Skin of body (tissue), 1 donor: ENCODE measurements at regions not wholly inside any gene's neighbourhood (a gene's known extent, or its start where the extent isn't known, plus 50 kb on each side); places are given as distances from the start of the nearest gene placed in this dataset.
"Not testable (repeated sequence)": the region's sequence is repeated elsewhere in the genome, so short reads cannot be mapped to it uniquely, and the experiment has no call there.

Experiments
- DNase-seq: peaks from one replicate; lab custom pipeline; 2025; lab: John Stamatoyannopoulos, UW

DNA sequence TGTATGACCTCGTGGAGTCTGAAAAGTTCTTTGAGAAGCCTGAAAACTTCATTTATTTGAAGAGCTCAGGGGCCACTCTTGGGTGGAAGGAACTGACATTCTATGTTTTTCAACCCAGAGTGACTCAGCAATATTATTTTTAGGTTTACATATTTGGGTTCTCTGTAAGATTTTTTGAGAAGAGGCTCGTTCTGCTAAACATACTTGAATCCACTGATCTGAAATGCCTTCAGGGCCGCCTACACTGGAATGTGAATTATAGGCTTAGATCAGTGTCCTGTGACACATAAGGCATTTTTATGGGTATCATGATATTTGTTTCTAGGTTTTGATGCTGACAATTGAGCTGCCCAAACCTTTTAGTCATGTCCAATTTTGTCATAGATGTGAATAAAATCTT lies 86.2 kb downstream of the PSAT1 start:
- no peak for DNase-seq

DNA sequence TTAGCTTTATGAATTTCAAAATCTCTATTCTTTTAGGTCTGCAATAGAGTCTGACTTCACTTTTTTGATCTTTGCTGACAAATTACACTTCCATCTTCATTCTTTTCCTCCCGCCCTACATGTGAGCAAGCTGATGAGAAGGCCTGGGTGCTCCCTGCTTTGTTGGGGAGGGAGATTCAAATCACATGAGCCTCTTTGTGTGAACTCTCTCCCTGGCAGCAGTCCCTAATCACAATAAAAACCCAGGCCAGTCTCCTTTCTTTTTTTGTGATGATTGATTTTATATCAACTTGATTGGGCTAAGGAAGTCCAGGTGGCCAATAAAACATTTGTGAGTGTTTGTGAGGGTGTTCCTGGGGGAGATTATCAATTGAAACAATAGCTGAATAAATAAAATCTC lies 89.4 kb downstream of the PSAT1 start:
- DNase-seq: no peak

DNA sequence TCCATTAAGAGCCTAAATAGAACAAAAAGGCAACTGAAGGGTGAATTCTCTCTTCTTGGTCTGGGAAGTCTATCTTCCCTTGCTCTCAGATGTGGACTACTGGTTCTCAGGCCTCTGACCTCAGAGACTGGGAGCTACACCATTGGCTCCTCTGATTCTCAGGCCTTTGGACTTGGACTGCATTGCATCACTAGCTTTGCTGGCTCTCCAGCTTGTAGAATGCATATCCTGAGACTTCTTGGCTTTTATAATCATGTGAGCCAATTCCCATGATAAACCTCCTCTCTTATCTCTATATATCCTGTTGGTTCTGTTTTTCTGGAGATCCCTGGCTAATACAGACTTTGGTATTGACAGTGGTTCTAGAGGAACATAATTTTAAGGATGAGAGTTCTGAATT lies 89.8 kb downstream of the PSAT1 start:
- no peak for DNase-seq

DNA sequence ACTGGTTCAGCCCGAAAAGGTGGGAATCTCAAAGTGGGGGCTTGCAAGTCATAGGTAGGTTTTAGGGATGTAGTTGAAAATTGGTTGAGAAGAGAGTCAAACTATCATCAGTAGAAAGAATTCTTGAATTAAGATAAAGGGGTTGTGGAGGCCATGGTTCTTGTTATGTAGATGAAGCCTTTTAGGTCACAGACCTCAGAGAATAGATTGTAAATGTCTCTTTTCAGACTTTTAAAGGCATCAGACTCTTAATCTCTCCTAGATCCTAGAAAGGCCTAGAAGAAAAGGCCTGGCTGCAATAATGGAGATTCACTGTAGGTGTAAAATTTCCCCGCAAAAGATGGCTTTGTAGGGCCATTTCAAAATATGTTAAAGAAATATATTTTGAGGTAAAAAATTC lies 96.4 kb downstream of the PSAT1 start:
- no peak for DNase-seq

DNA sequence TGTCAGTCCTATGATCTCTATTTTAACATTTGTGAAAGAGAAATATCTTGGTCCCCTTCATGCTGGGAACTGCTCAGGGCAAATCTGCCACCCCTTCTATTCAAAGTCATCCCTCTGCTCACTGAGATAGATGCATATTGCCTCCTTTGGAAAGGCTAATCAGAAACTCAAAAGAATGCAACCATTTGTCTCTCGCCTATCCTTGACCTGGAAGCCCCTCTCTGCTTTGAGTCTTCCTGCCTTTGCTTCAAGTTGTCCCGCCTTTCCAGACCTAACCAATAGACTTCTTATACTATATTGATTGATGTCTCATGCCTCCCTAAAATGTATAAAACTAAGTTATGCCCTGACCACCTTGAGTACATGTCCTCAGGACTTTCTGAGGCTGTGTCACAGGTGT lies 97.0 kb downstream of the PSAT1 start:
- no peak for DNase-seq

DNA sequence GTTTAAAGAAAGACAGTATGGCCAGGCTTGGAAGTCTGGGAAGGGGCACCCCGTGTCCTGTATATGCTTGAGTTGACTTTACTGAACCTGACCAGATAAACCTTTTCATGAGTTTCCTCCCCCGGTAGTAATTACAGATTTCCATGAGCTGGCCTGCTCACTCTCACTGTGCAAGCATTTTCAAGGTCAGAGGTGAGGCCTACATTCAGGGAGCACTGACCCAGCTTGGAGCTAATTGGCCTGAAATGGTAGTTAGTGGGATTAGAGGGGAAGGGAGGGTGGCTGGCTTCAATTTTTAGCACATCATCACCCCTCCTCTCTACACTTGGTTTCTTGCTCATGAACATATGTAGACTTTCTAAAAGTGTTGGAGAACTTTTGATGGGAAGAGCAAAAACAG lies 99.2 kb downstream of the PSAT1 start:
- no peak for DNase-seq

DNA sequence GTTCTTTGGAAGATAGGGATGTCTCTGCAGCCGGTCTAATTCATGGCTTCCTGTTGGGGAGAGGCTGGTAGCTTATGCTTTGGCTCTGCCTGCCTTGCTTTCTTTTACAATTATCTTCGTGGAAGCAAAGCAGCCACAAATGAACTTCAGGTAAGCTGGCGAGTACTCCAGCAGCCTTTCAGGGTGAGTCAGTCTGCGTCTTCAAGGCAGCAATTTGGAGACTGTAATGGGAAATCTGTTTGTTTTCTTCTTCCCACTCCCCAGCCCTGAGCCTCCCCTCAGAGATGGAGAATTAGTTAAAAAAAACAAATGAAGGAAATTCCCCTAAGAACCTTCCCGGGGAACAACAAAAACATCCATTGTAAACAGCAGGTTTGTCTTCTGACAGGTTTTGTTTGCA lies 100.1 kb downstream of the PSAT1 start:
- DNase-seq: no peak

DNA sequence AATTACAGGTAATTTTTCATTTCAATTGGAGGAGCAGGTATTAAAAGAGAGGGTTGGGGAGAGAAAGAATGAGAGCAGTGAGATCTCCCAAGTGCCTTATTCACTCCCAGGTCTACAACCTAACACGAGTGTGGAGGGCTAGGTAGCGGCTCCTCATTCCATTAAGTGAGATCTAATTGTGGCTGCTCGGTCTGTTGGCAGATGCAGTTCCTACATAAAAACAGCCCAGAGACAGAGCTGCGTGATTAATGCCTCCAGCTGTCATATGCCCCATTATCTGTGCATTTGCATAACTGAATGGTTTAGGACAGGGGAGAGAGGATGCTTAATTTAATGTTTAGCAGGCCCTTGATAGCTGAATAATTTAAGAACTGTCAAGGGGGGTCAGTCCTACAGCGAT lies 100.5 kb downstream of the PSAT1 start:
- no peak for DNase-seq

DNA sequence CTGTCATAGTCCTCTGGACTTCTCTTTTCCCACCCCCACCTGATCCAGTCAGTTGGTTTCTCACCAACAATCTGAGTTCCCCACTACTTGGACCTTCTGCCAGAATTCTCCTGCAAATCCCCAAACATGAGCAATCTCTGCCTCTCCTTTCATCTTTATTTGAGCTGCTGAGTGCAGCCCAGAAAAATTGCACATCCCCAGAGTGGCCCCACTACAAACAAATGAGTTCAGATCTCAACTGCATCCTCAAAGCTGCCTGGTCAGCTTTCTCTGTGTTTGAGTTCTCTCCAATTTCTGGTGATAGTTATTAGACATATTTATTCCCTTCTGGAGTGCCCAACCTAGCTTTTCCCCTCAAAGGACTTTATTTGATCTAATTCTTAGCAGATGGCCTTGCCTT lies 102.2 kb downstream of the PSAT1 start:
- no peak for DNase-seq

DNA sequence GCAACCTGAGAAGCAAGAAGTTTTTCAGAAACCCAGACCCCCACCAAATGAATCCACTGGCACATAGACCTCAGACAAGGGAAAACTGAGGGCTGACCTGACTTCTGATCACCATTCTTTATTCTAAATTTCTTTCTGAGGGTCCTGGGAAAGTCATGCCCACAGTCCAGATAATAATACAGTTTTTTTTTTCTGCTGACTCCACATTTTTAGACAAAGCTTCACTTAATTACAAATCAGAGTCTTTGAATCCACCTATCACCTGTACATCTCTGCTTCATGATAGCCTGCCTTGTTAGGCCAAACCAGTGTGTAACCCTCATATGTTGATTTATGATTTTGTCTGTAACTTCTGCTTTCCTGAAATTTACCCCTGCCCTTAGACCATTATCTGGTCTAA lies 103.6 kb downstream of the PSAT1 start:
- DNase-seq: no peak

DNA sequence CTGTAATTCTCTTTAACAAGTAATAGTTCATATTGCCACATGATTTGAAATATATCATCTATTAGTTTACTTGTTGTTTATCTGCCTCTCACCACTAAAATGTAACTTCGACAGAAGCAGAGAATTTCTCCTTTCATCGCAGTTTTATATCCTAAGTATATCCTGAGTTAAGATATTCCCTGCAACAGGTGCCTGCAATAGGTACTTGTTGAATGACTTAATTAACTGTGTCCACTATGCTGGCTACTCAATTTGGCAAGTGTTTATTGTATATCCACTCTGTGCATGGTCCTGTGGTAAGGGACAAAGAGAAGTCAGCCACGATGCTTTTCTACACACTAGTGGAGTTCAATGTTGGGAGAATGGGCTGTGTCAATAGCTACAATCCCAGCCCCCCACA lies 108.5 kb downstream of the PSAT1 start:
- no peak for DNase-seq

DNA sequence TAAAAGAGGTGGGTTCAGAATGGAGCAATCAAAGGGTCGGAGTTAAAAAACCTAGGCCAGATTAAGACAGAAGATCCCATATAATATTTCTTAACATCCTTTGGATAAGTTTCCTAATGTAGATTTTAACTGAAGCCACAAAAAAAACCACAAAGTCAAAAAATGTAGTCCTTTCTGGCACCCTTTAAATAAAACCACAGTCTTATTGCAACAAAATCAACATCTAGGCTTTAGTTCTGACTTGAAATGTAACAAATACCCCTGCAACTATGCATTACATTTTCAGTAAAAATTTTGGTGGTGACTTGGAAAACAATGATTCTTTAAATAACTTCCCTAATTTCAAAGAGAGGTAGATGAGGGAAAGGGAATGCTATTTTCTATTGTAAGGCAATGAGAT lies 109.2 kb downstream of the PSAT1 start:
- no peak for DNase-seq

DNA sequence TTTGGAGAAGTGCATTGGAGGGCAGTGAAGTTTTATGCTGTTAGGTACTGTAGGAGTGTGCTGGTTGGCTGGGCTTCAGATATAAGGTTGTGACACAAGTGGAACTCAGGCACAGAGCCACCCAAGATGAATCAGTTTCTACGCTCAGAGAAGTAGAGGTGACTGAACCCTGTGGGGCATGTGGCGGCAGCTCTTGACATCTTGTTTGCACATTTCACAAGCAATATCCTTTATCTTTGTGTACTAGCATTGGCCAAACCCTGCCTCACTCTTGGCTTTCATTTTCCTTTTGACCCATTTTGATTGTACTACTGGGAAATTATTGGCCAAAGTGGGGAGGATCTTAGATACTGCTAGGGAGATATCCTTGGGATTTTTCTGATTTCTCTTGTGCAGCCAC lies 110.0 kb downstream of the PSAT1 start:
- no peak for DNase-seq

DNA sequence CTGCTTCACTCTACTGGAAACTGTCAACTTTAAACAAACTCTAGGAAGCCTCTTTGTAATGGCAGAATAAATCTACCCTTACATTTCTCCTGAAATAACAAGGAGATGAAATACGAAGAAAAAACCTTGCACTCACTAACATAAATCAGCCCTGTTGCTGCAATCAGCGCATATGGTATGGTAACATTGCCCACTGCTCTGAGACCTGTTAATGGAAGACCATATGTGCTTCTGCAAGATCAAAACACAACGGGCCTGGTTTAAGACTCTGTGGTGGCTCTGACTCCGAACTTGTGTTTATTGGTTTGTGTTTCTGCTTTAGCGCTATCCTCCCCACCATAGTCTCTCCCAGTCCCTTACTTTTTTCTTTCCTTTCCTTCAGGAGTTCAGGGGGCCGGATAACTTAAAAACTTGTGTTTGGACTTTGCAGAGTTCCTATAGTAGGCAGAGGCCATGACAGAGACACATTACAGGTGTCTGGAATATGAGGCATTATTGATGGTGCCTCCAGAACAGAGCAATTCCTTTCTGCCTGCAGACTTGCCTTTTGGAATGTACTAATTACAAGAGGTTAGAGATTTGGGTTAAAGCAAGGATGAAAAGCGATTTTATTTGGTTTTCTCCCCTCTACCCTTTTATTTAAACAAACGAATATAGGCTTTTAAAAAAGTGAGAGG lies 110.8 kb downstream of the PSAT1 start:
- DNase-seq: no peak

DNA sequence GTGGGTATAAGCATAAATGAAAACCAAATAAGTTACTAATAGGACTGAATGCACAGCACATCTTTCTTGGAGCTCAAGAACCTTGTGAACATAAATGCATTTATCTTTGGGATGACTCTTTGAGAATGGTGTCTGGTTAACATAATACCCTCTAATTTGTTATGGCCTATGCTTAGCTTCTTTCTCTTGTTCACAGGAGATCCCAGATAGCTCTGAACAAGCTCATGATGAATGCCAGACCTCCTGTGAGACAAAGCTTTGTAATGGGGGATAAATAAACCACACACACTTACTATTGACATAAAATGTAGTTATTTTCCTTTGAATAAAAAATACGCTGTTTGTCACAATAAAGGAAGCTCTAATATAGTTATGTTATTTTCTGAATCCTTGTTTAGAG lies 111.5 kb downstream of the PSAT1 start:
- DNase-seq: no peak

DNA sequence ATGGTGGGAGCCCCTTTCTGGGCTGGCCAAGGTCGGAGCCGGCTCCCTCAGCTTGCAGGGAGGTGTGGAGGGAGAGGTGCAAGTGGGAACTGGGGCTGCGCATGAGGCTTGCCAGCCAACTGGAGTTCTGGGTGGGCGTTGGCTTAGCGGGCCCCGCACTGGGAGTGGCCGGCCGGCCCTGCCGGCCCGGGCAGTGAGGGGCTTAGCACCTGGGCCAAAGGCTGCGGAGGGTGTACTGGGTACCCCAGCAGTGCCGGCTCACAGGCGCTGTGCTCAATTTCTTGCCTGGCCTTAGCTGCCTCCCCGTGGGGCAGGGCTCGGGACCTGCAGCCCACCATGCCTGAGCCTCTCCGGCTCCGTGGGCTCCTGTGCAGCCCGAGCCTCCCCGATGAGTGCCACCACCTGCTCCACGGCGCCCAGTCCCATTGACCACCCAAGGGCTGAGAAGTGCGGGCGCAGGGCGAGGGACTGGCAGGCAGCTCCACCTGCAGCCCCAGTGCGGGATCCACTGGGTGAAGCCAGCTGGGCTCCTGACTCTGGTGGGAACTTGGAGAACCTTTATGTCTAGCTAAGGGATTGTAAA lies 113.1 kb downstream of the PSAT1 start:
- DNase-seq: not testable (repeated sequence)

DNA sequence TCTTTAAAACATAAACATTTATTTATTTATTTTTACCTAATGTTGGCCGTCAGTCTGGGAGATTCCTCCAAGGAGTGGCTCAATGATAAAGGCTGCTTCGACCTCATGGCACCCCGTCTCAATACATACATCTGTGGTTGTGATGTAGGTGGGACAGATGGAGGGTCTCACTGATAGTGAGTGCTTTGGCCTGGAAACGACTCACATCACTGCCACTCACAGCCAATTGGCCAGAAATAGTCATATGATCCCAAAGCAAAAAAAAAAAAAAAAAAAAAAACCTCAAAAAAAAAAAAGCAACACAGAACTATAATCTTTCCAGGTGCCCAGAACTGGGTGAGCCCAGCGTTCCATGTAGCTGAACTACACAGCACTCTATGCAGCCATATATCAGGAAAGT lies 125.4 kb downstream of the PSAT1 start:
- no peak for DNase-seq

DNA sequence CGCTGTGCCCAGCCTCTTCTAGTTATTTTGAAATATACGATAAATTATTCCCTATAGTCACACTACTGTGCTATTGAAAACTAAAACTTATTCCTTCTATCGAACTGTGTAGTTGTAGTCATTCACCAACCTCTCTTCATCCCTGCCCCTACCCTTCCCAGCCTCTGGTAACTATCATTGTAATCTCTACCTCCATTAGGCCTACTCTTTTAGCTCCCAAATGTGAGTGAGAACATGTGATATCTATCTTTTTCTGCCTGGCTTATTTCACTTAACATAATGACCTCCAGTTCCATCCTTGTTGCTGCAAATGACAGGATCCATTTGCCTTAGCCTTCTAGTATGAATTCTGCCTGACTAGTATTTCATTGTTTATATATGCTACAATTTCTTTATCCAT lies 127.4 kb downstream of the PSAT1 start:
- DNase-seq: no peak

DNA sequence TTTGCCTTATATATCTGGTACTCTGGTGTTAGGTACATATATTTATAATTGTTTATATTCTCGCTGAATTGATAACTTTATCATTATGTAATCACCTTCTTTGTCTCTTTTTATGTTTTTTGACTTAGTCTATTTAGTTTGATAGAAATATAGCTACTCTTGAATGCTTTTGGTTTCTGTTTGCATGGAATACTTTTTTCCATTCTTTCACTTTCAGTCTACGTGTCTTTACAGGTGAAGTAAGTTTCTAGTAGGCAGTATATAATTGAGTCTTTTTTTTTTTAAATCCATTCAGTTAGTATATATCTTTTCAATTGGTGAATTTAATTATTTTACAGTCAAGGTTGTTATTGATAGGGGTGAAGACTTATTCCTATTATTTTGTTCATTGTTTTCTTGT lies 131.7 kb downstream of the PSAT1 start:
- DNase-seq: no peak

DNA sequence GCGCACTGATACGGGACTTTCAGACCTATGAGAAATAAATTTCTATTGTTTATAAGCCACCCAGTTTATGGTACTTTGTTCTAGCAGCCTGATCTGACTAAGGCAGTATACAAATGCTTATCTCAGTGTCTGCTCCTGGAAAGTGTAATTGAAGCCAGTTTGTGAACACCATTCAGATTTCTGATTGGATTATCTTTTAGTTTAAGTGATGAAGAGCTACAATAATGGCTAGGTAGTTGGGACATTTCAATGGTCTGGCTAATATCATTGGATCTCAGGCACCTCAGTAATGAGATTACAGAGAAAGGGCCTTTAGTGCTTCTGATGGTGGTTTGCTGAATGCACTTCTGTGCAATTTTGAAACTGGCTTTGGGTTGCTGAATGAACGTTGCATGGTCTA lies 133.5 kb downstream of the PSAT1 start:
- no peak for DNase-seq

DNA sequence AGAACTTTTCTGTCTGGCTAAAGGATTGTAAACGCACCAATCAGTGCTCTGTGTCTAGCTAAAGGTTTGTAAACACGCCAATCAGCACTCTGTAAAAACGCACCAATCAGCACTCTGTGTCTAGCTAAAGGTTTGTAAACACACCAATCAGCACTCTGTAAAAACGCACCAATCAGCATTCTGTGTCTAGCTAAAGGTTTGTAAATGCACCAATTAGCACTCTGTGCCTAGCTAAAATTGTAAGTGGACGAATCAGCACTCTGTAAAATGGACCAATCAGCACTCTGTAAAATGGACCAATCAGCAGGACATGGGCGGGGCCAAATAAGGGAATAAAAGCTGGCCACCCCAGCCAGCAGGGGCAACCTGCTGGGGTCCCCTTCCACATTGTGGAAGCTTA lies 134.1 kb downstream of the PSAT1 start:
- not testable (repeated sequence) for DNase-seq

DNA sequence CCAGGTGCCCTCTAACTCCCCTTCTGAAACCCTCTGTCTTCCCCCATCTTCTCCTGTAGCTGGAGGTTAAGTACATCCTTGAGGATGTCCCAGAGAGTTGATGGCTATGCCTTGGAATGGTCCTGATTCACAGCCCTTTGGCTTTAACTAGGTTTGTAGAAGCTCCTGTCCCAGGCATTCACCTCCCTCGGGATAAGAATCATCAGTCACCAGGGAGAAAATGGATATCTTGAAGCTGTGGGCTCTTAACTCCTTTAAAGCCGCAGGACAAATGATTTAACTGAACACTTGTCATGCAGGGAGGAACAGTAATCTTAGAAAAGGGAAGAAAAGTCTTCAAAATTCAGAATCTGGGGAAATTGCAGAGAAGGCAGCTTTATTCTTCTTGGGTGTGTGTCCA lies 139.9 kb downstream of the PSAT1 start:
- DNase-seq: no peak

DNA sequence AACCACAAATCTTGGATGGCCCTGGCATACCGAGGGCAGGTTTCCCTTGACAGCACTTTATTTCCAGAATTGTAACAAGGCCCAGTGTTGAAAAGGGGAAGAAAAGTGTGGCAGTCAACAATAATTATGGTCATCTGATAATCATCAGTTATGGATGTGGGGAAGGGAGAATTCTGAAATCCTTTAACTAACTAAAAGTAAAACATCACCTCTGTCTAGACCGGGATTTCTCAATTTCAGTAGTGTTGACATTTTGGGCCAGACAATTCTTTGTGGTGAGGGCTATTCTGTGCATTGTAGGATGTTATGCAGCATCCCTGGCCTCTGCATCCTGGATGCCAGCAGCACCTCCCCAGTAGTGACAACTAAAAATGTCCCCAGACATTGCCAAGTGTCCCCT lies 140.4 kb downstream of the PSAT1 start:
- DNase-seq: no peak

DNA sequence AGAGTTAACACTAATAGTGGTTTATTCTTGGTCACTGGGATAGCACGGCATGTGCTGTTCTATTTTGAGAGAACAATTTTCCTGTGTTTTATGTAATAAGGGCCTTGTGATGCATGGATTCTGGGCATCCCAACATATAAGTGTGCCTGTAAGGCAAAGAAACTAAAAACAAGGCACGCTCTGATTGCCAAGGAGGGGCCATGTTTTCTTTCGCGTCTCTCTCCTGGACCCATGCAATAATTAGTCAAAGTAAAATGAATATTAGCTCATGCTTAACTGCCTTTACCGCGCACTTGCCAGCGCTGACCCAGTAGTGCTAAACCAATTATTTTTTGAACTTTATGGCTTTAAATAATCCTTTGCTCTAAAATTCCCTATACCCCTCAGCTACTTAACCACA lies 140.9 kb downstream of the PSAT1 start:
- no peak for DNase-seq
